DND-41 (cell line): ENCODE measurements at regions not wholly inside any gene's neighbourhood (a gene's known extent, or its start where the extent isn't known, plus 50 kb on each side); places are given as distances from the start of the nearest gene placed in this dataset.
A peak's percentile ranks its signal among the peaks of the same experiment; 100 is the strongest.
"Not testable (repeated sequence)": the region's sequence is repeated elsewhere in the genome, so short reads cannot be mapped to it uniquely, and the experiment has no call there.

Experiments used
- ATAC-seq: fragments of 200-7000 bp; cut with Tn5 transposase; 3 replicates; pipeline ENCODE4 v1.9.1; 2021; ENCODE audit warnings: low read depth; ENCODE audit not compliant: insufficient read depth
- DNase-seq: peaks from one replicate; pipeline ENCODE4 v3.0.0-alpha.2; 2020
- H2AFZ ChIP-seq: 2 replicates; pipeline ENCODE4 v1.6.0; 2012; ENCODE audit warnings: low read depth, low read length
- H3K27ac ChIP-seq: 2 replicates; pipeline ENCODE4 v1.5.1; 2012; ENCODE audit warnings: low read length, inconsistent platforms
- H3K27me3 ChIP-seq: fragments of 200-600 bp; sonication (generic); 2 replicates; pipeline ENCODE4 v1.6.0; 2012; ENCODE audit warnings: low read length, mild to moderate bottlenecking, inconsistent platforms; ENCODE audit not compliant: insufficient read depth, poor library complexity
- H3K36me3 ChIP-seq: 2 replicates; pipeline ENCODE4 v1.5.1; 2012; ENCODE audit warnings: low read length, inconsistent platforms; ENCODE audit not compliant: insufficient read depth
- H3K4me1 ChIP-seq: 2 replicates; pipeline ENCODE4 v1.5.1; 2012; ENCODE audit warnings: mild to moderate bottlenecking, low read length; ENCODE audit not compliant: insufficient read depth
- H3K4me2 ChIP-seq: 2 replicates; pipeline ENCODE4 v1.6.0; 2012; ENCODE audit warnings: mild to moderate bottlenecking, moderate library complexity, low read length, inconsistent platforms; ENCODE audit not compliant: insufficient read depth
- H3K4me3 ChIP-seq, 2 experiments: fragments of 200-600 bp in 1 of 2; shearing (Covaris generic) in 1 of 2; 2 replicates each; pipeline ENCODE4 v1.5.1; 2012 to 2016; ENCODE audit warnings: inconsistent platforms in 2 of 2, low read length in 2 of 2, mild to moderate bottlenecking in 2 of 2, low read depth in 1 of 2, moderate library complexity in 1 of 2
- H3K79me2 ChIP-seq: 2 replicates; pipeline ENCODE4 v1.6.0; 2012; ENCODE audit warnings: low read length, inconsistent platforms; ENCODE audit not compliant: insufficient read depth
- H3K9ac ChIP-seq: 2 replicates; pipeline ENCODE4 v1.6.0; 2012; ENCODE audit warnings: low read depth, mild to moderate bottlenecking, inconsistent platforms, low read length, moderate library complexity
- H3K9me3 ChIP-seq: 2 replicates; pipeline ENCODE4 v1.5.1; 2012; ENCODE audit warnings: low read length, moderate library complexity, mild to moderate bottlenecking, inconsistent platforms; ENCODE audit not compliant: insufficient read depth, severe bottlenecking
- H4K20me1 ChIP-seq: 2 replicates; pipeline ENCODE4 v1.6.0; 2012; ENCODE audit warnings: low read length; ENCODE audit not compliant: insufficient read depth
- EZH2 ChIP-seq: IDR thresholded peaks from 3 replicates; pipeline ENCODE4 v1.6.1; 2012; ENCODE audit warnings: borderline replicate concordance, low read depth, mild to moderate bottlenecking, moderate library complexity, low read length, inconsistent platforms; ENCODE audit not compliant: severe bottlenecking
- TF ChIP-seq, protein P1 (sequence below): IDR thresholded peaks from 2 replicates; pipeline ENCODE4 v1.5.1; 2012; ENCODE audit warnings: borderline replicate concordance, low read length, moderate library complexity, mild to moderate bottlenecking; ENCODE audit not compliant: poor library complexity, severe bottlenecking; ENCODE audit errors: extremely low read depth

DNA sequence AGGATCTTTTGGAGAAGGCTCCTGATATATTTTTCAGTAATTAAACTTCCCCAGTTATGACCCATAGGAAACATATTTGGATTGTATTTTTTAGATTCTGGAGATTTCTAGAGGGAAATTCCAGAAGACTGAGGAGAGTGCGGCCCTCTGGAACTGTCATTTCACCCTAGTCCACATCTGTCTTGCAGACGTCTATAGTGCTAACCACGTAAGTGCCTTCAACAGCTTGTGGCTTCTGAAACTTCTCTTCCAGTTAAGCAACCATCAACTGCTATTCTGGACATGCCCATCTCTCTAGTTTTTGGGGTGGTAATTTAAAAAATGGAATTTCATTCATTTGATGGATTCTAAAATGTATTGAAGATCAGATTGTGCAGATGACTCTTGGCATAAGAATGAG, 1098.8 kb downstream of the TMEM121 start:
- Histone ChIP-seq H2AFZ (no peak overlapping the region), H4K20me1 (no peaks in the 10 kb centered on the region), H3K9ac (peak overlapping the region; percentile 40; the same call in 1 of the 2 replicates), H3K27ac (peak overlapping the region; percentile 98), H3K27me3 (no peaks in the 10 kb centered on the region), H3K4me3 (no peak overlapping the region), H3K4me1 (peaks cover 73% of the 10 kb centered on the region), H3K9me3 (no peaks in the 10 kb centered on the region), H3K79me2 (no peaks in the 10 kb centered on the region), H3K36me3 (no peaks in the 10 kb centered on the region), H3K4me2 (peak overlapping the region; percentile 23; the same call in 1 of the 2 replicates)
- DNase-seq (peak; percentile 42), ATAC-seq (peak; percentile 32; the same call in 2 of the 3 replicates)
- TF ChIP-seq, protein P1, sequence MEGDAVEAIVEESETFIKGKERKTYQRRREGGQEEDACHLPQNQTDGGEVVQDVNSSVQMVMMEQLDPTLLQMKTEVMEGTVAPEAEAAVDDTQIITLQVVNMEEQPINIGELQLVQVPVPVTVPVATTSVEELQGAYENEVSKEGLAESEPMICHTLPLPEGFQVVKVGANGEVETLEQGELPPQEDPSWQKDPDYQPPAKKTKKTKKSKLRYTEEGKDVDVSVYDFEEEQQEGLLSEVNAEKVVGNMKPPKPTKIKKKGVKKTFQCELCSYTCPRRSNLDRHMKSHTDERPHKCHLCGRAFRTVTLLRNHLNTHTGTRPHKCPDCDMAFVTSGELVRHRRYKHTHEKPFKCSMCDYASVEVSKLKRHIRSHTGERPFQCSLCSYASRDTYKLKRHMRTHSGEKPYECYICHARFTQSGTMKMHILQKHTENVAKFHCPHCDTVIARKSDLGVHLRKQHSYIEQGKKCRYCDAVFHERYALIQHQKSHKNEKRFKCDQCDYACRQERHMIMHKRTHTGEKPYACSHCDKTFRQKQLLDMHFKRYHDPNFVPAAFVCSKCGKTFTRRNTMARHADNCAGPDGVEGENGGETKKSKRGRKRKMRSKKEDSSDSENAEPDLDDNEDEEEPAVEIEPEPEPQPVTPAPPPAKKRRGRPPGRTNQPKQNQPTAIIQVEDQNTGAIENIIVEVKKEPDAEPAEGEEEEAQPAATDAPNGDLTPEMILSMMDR: no peak
- TF ChIP-seq EZH2: no peak

DNA sequence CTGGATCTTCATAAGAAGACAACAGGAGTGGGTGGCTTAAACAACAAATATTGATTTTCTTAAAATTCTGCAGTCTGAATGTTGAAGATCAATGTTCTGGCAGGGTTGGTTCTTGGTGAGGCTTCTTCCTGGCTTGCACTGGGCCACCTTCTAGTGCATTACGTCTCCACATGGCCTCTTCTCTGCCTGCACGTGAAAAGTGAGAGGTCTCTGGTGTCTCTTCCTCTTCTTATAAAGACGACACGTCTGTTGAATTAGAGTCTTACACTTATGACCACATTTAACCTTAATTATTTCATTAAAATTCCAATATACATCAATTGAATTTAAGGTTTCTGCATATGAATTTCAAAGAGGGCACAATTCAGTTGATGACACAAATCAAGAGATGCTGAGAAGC, 1100.1 kb downstream of the TMEM121 start:
- H3K4me1 ChIP-seq: peaks cover 73% of the 10 kb centered on the region
- peak overlapping the region; percentile 64 for H3K4me2 ChIP-seq
- H3K4me3 ChIP-seq: peak overlapping the region in 1 of 2 experiments; percentile 51; a peak in 1 of 4 replicates
- H3K79me2 ChIP-seq, ATAC-seq, H3K27me3 ChIP-seq, H4K20me1 ChIP-seq, DNase-seq, H3K9me3 ChIP-seq, H2AFZ ChIP-seq, H3K36me3 ChIP-seq: not testable (repeated sequence)
- peak overlapping the region; percentile 98 for H3K27ac ChIP-seq
- peak overlapping the region; percentile 40 for H3K9ac ChIP-seq

DNA sequence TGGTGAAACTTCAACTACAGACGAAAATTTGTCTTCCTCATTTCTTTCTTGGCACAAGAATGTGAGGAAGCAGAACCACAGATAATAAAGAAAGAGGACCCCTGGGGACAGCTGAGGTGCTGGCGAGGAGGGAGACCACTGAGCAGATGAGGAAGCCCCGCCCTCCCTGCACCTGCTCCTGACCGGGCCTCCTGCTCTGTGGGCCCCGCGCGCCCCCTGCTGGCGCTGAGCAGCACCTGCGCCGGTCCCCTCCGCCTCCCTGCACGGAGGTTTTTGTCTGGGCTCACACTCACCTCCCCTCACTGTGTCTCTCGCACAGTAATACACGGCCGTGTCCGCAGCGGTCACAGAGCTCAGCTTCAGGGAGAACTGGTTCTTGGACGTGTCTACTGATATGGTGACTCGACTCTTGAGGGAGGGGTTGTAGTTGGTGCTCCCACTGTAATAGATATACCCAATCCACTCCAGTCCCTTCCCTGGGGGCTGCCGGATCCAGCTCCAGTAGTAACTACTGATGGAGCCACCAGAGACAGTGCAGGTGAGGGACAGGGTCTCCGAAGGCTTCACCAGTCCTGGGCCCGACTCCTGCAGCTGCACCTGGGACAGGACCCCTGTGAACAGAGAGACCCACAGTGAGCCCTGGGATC, 1100.7 kb downstream of the TMEM121 start:
- Histone ChIP-seq H3K9ac (peak overlapping the region; percentile 56), H3K4me2 (peak overlapping the region; percentile 64), H3K4me1 (peaks cover 73% of the 10 kb centered on the region), H3K4me3 (peak overlapping the region in 1 of 2 experiments; percentile 51; a peak in 2 of 4 replicates), H3K27ac (peak overlapping the region; percentile 98)
- not testable (repeated sequence) for H3K36me3 ChIP-seq, H3K79me2 ChIP-seq, H2AFZ ChIP-seq, H3K9me3 ChIP-seq, H4K20me1 ChIP-seq, H3K27me3 ChIP-seq
- peak; percentile 86 for DNase-seq
- peak; percentile 56 for ATAC-seq
- TF ChIP-seq, protein P1: peak; percentile 58

DNA sequence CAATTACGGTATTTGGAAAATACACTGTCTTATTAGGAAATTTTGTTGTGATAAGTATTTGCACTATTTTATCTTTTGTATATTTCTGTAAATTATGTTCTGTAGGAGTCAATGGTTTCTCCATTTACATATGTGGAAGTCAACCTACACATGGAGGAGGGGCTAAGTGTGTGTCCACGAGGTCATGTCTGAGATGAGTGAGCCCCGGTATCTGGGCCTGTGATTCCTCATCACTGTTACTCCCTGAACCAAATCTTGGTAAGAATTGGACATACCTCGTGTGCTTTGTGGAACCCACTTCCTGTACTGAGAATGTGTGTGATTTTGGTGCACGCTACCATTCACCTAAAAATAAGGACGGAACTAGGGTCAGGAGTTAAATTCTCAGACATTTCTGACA, 1105.5 kb downstream of the TMEM121 start:
- no peak overlapping the region for H3K9ac ChIP-seq
- DNase-seq: no peak
- H3K4me1 ChIP-seq: peaks cover 25% of the 10 kb centered on the region
- no peak overlapping the region for H2AFZ ChIP-seq
- TF ChIP-seq, protein P1: no peak
- no peak for TF ChIP-seq EZH2
- ATAC-seq: 0 out of 3 replicates have a peak, but pooled peaks have one; percentile 32
- H3K9me3 ChIP-seq: no peaks in the 10 kb centered on the region
- no peak overlapping the region for H3K4me2 ChIP-seq
- H3K27ac ChIP-seq: no peak overlapping the region; the same call in 1 of the 2 replicates
- H3K79me2 ChIP-seq: no peaks in the 10 kb centered on the region
- H3K36me3 ChIP-seq: no peaks in the 10 kb centered on the region
- no peaks in the 10 kb centered on the region for H4K20me1 ChIP-seq
- no peaks in the 10 kb centered on the region for H3K27me3 ChIP-seq
- no peak overlapping the region for H3K4me3 ChIP-seq
